22Rv1 (cell line): ENCODE measurements at regions not wholly inside any gene's neighbourhood (a gene's known extent, or its start where the extent isn't known, plus 50 kb on each side); places are given as distances from the start of the nearest gene placed in this dataset.

Experiments used
- ZFX ChIP-seq: fragments of 450-650 bp; IDR thresholded peaks from 2 replicates; pipeline ENCODE4 v1.6.1; 2017; ENCODE audit warnings: antibody characterized with exemption, borderline replicate concordance
- TF ChIP-seq, protein P1 (sequence below): fragments of 450-650 bp; IDR thresholded peaks from 2 replicates; pipeline ENCODE4 v1.5.1; 2017; ENCODE audit warnings: mild to moderate bottlenecking

DNA sequence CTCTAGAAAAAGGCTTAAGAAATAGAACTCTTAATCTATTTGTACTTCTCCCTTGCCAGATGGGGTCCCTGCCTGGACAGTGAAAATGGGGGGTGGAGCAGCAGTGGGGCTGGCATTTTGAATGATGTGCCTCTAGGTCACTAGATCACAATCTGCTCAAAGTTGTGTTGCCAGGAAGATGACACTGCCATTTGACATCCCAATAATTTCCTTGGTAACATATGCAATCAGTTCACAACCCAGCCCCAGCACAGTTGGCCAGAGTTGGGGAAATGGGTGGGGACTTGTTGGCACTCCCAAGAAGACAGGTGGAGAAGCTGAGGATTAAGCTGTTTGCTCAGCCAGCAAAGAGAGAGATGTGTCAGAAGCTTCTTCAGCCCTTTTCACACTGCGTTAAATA, 558.3 kb upstream of the KLHL29 start:
- TF ChIP-seq, protein P1, sequence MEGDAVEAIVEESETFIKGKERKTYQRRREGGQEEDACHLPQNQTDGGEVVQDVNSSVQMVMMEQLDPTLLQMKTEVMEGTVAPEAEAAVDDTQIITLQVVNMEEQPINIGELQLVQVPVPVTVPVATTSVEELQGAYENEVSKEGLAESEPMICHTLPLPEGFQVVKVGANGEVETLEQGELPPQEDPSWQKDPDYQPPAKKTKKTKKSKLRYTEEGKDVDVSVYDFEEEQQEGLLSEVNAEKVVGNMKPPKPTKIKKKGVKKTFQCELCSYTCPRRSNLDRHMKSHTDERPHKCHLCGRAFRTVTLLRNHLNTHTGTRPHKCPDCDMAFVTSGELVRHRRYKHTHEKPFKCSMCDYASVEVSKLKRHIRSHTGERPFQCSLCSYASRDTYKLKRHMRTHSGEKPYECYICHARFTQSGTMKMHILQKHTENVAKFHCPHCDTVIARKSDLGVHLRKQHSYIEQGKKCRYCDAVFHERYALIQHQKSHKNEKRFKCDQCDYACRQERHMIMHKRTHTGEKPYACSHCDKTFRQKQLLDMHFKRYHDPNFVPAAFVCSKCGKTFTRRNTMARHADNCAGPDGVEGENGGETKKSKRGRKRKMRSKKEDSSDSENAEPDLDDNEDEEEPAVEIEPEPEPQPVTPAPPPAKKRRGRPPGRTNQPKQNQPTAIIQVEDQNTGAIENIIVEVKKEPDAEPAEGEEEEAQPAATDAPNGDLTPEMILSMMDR, result no peak
- TF ChIP-seq ZFX, result no peak
